Activated T-cell treated with anti-CD3 and anti-CD28 coated beads, Interleukin-2, amount 50 U/mL, for 24 hours (primary cell): ENCODE measurements at regions not wholly inside any gene's neighbourhood (a gene's known extent, or its start where the extent isn't known, plus 50 kb on each side); places are given as distances from the start of the nearest gene placed in this dataset.
"Not testable (repeated sequence)": the region's sequence is repeated elsewhere in the genome, so short reads cannot be mapped to it uniquely, and the experiment has no call there.

Source experiments
- DNase-seq: peaks from one replicate; pipeline ENCODE4 v3.0.0-alpha.2; 2020
- H3K27ac Mint-ChIP-seq: 2 replicates; pipeline ENCODE4 v1.8.0; 2020; ENCODE audit warnings: mild to moderate bottlenecking, mixed read lengths
- H3K27me3 Mint-ChIP-seq: 2 replicates; pipeline ENCODE4 v1.8.0; 2020; ENCODE audit warnings: mixed read lengths
- H3K36me3 Mint-ChIP-seq: 2 replicates; pipeline ENCODE4 v1.8.0; 2020; ENCODE audit warnings: low read depth, mixed read lengths
- H3K4me1 Mint-ChIP-seq: 2 replicates; pipeline ENCODE4 v1.8.0; 2020; ENCODE audit warnings: low read depth, mixed read lengths
- H3K4me3 Mint-ChIP-seq: 2 replicates; pipeline ENCODE4 v1.8.0; 2020; ENCODE audit warnings: mild to moderate bottlenecking, moderate library complexity, mixed read lengths
- H3K9me3 Mint-ChIP-seq: 2 replicates; pipeline ENCODE4 v1.8.0; 2020; ENCODE audit warnings: mixed read lengths

DNA sequence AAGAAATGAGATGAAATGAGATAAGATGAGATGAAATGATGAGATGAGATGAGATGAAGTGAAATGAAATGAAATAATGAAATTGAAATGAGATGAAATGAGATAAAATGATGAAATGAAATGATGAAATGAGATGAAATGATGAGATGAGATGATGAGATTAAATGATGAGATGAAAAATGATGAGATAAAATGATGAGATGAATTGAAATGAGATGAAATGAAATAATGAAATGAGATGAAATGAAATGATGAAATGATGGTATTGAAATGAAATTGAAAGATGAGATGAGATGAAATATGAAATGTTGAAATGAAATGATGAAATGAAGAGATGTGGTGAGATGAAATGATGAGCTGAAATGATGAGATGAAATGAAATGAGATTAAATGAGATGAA lies 231.0 kb downstream of the GOLGA6L6 start:
- H3K36me3 Mint-ChIP-seq: no peaks in the 10 kb centered on the region
- H3K9me3 Mint-ChIP-seq: no peaks in the 10 kb centered on the region

GRCh38 chr15:20309966-20310365 lies 231.6 kb downstream of the GOLGA6L6 start:
- not testable (repeated sequence) for H3K4me3 Mint-ChIP-seq, H3K27ac Mint-ChIP-seq, H3K9me3 Mint-ChIP-seq, H3K36me3 Mint-ChIP-seq, H3K27me3 Mint-ChIP-seq, H3K4me1 Mint-ChIP-seq, DNase-seq

More for the DNA sequence above, 231.0 kb downstream of the GOLGA6L6 start:
- Mint-ChIP-seq H3K27ac (no peak overlapping the region), H3K4me3 (no peak overlapping the region), H3K4me1 (no peaks in the 10 kb centered on the region), H3K27me3 (peaks cover 2% of the 10 kb centered on the region)
- no peak for DNase-seq

DNA sequence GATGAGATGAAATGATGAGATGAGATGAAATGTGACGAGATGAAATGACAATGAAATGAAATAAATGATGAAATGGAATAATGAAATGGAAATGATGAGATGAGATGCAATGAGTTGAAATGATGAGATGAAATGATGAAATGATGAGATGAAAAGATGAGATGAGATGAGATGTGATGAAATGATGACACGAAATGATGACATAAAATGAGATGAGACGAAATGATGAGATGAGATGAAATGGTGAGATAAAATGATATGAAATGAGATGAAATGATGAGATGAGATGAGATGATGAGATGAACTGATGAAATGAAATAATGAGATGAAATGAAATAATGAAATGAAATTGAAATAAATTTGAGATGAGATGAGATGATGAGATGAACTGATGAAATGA lies 232.2 kb downstream of the GOLGA6L6 start:
- H3K27me3 Mint-ChIP-seq, H3K9me3 Mint-ChIP-seq, H3K4me3 Mint-ChIP-seq, DNase-seq, H3K27ac Mint-ChIP-seq, H3K36me3 Mint-ChIP-seq, H3K4me1 Mint-ChIP-seq: not testable (repeated sequence)

DNA sequence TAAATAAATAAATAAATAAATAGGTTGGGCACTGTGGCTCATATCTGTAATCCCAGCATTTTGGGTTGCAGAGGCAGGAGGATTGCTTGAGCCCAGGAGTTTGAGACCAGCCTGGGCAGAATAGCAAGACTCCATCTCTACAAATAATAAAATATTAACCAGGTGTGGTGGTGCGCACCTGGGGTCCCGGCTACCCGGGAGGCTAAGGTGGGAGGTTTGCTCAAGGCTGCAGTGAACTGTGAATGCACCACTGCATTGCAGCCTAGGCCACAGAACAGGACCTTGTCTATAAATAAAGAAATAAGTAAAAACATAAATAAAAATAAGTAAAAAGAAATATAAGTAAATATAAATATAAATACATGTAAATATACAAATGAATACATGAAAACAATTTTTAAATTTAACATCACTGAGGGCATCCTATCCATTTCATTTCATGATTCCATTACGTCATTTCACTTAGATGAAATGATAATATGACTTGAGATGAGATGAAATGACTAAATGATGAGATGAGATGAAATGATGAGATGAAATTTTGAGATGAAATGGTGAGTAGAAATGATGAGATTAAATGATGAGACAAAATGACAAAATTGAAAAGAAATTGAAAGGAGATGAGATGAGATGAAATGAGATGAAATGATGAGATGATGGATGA lies 233.4 kb downstream of the GOLGA6L6 start:
- H3K4me1 Mint-ChIP-seq, H3K4me3 Mint-ChIP-seq, DNase-seq, H3K27ac Mint-ChIP-seq, H3K36me3 Mint-ChIP-seq, H3K9me3 Mint-ChIP-seq, H3K27me3 Mint-ChIP-seq: not testable (repeated sequence)

DNA sequence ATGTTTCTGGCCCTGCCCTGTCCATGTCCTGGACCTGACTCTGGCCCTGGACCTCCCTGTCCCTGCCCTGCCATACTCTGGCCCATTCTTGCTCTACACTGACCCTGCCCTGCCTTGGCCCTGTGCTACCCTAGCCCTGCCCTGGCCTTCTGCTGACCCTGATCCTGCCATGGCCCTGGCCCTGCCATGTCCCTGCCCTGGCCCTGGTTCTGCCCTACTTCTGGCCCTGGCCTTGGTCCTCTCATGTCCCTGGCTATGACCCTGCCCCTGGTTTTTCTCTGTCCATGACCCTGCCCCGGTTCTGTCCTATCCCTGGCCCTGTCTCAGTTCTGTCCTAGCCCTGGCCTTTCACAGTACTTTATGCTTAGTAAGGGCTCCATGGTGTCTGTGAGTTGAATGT lies 234.5 kb downstream of the GOLGA6L6 start:
- not testable (repeated sequence) for H3K36me3 Mint-ChIP-seq, H3K4me1 Mint-ChIP-seq, H3K4me3 Mint-ChIP-seq, DNase-seq, H3K27me3 Mint-ChIP-seq, H3K27ac Mint-ChIP-seq, H3K9me3 Mint-ChIP-seq

GRCh38 chr15:20306497-20307106 lies 235.0 kb downstream of the GOLGA6L6 start:
- H3K27me3 Mint-ChIP-seq, H3K4me3 Mint-ChIP-seq, H3K27ac Mint-ChIP-seq, H3K9me3 Mint-ChIP-seq, H3K4me1 Mint-ChIP-seq, DNase-seq, H3K36me3 Mint-ChIP-seq: not testable (repeated sequence)

GRCh38 chr15:20305912-20306311 lies 235.7 kb downstream of the GOLGA6L6 start:
- not testable (repeated sequence) for H3K36me3 Mint-ChIP-seq, H3K4me3 Mint-ChIP-seq, H3K4me1 Mint-ChIP-seq, H3K27ac Mint-ChIP-seq, H3K27me3 Mint-ChIP-seq, H3K9me3 Mint-ChIP-seq, DNase-seq

GRCh38 chr15:20305015-20305465 lies 236.6 kb downstream of the GOLGA6L6 start:
- not testable (repeated sequence) for H3K4me3 Mint-ChIP-seq, H3K9me3 Mint-ChIP-seq, H3K4me1 Mint-ChIP-seq, DNase-seq, H3K27me3 Mint-ChIP-seq, H3K36me3 Mint-ChIP-seq, H3K27ac Mint-ChIP-seq

DNA sequence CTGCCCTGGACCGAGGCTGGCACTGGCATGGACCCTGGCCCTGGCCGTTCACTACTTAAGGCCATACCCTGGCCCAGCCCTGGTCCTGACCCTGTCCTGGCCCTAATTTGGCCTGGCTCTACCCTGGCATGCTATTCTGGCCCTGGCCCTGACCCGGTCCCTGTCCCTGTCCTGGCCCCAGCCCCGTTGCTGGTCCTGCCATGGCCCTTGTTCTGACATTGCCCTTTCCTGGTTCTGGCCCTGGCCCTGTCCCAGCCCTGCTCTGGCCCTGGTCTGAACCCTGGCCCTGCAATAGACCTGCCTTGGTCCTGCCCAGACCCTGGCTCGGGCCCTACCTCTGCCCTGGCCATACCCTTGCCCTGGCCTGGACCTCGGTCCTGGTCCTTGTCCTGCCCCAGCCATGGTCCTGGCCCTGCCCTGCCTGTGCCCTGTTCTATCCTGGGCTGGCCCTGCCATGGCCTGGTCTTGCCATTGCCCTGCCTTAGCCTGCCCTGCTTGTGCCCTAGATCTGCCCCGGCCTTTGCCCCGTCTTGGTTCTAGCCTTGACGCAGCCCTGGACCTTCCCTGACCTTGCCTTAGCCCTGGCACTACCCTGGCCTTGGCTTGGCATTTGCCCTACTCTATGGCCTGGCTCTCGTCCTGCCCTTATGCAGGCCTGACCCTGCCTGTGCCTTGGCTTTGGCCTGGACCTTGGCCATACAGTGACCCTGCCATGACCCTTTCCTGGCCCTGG lies 237.2 kb downstream of the GOLGA6L6 start:
- H3K36me3 Mint-ChIP-seq, H3K4me1 Mint-ChIP-seq, H3K4me3 Mint-ChIP-seq, DNase-seq, H3K27me3 Mint-ChIP-seq, H3K27ac Mint-ChIP-seq, H3K9me3 Mint-ChIP-seq: not testable (repeated sequence)

DNA sequence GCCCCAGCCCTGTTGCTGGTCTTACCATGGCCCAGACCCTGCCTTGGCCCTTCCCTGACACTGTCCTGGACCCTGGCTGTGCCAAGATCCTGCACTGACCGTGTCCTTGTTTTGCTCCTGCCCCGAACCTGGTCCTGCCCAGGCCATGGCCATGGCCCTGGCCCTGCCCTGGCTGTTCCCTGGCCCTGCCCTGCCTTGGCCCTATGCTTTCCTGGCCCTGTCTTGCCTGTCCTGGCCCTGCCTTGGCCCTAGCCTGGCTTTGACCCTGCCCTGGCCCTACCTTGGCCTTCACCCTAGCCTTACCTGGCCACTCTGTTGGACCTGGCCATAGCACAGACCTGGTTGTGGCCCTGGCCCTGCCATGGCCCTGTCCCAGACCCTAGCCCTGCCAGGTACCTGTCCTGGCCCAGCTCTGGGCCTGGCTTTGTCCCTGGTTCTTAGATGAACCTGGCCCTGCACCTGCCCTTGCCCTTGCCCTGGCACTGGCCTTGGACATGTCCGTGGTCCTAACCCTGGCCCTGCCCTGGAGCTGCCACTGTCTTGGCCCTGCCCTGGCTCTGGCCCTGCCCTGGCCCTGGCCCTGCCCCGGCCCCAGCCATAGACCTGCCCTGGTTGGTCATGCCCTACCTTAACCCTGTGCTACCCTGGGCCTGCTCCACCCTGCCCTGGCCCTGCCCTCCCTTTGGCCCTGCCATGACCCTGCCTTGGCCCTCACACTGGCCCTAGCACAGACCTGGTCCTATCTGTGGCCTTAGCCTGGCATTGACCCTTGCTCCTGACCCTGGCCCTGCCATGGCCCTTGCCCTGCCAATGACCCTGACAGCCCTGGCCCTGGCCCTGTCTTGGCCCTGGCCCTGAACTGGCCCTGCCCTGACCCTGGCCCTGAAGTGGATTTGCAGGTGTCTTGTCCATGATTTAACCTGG lies 238.1 kb downstream of the GOLGA6L6 start:
- H3K27me3 Mint-ChIP-seq, H3K27ac Mint-ChIP-seq, H3K36me3 Mint-ChIP-seq, H3K9me3 Mint-ChIP-seq, DNase-seq, H3K4me3 Mint-ChIP-seq, H3K4me1 Mint-ChIP-seq: not testable (repeated sequence)

- H3K4me3 Mint-ChIP-seq, H3K9me3 Mint-ChIP-seq, H3K27ac Mint-ChIP-seq, H3K4me1 Mint-ChIP-seq, DNase-seq, H3K27me3 Mint-ChIP-seq, H3K36me3 Mint-ChIP-seq: not testable (repeated sequence)
Measured at GRCh38 chr15:20302141-20303069, 239.2 kb downstream of the GOLGA6L6 start.

DNA sequence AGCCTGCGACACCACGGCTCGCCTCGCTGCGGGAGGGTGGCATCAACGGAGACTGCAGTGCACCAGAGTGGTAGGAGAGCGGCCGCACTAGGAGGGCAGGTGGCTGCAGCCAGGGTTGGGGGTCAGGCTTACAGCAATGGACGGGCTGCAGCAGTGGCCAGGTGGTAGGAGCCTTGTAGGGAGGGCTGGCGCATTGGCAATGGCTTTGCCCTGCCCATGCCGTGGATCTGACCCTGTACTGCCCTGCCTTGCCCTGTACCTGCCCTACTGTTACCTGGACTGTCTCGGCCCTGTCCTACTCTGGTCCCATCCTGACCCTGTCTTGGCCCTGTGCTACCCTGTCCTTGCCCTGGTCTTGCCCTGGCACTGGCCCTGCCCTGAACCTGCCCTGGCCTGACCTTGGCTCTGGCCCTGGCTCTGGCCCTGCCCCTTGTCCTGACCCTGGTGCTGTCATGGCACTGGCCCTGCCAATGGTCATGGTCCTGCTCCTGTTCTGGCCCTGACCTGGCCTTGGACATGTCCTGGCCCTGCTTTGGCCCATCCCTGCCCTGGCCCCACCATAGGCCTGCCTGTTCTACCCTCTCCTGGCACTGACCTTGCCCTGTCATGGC lies 240.0 kb downstream of the GOLGA6L6 start:
- not testable (repeated sequence) for H3K27ac Mint-ChIP-seq, H3K4me1 Mint-ChIP-seq, H3K9me3 Mint-ChIP-seq, DNase-seq, H3K36me3 Mint-ChIP-seq, H3K4me3 Mint-ChIP-seq, H3K27me3 Mint-ChIP-seq

- not testable (repeated sequence) for H3K27ac Mint-ChIP-seq, DNase-seq, H3K27me3 Mint-ChIP-seq, H3K4me1 Mint-ChIP-seq, H3K4me3 Mint-ChIP-seq, H3K36me3 Mint-ChIP-seq, H3K9me3 Mint-ChIP-seq
Measured at GRCh38 chr15:20301041-20301390, 240.6 kb downstream of the GOLGA6L6 start.
